DOHH2 (cell line): ENCODE measurements at regions not wholly inside any gene's neighbourhood (a gene's known extent, or its start where the extent isn't known, plus 50 kb on each side); places are given as distances from the start of the nearest gene placed in this dataset.

Experiments
- H3F3A ChIP-seq: fragments of 200-600 bp; sonication (generic), shearing (Covaris generic); 2 replicates; pipeline ENCODE4 v1.6.0; 2016; ENCODE audit warnings: antibody characterized with exemption, mild to moderate bottlenecking; ENCODE audit not compliant: control insufficient read depth, insufficient read depth
- H3K27ac ChIP-seq: fragments of 200-600 bp; sonication (generic); 2 replicates; pipeline ENCODE4 v1.5.1; 2014; ENCODE audit warnings: low read depth, mild to moderate bottlenecking, low read length, moderate library complexity
- H3K27me3 ChIP-seq: fragments of 200-600 bp; sonication (generic); 2 replicates; pipeline ENCODE4 v1.6.1; 2014; ENCODE audit warnings: mild to moderate bottlenecking, low read length, mixed read lengths; ENCODE audit not compliant: control insufficient read depth
- H3K36me3 ChIP-seq: fragments of 200-600 bp; sonication (generic); 2 replicates; pipeline ENCODE4 v1.6.1; 2014; ENCODE audit warnings: mild to moderate bottlenecking, low read length, moderate library complexity, mixed read lengths; ENCODE audit not compliant: control insufficient read depth
- H3K4me1 ChIP-seq: fragments of 200-600 bp; sonication (generic); 2 replicates; pipeline ENCODE4 v1.6.1; 2014; ENCODE audit warnings: mild to moderate bottlenecking, low read length, mixed read lengths; ENCODE audit not compliant: control insufficient read depth
- H3K4me2 ChIP-seq: fragments of 200-600 bp; sonication (generic); 2 replicates; pipeline ENCODE4 v1.6.0; 2014; ENCODE audit warnings: mild to moderate bottlenecking, low read length, moderate library complexity
- H3K4me3 ChIP-seq: fragments of 200-600 bp; sonication (generic); 2 replicates; pipeline ENCODE4 v1.5.1; 2014; ENCODE audit warnings: mild to moderate bottlenecking, low read length, mixed read lengths
- H3K79me2 ChIP-seq: fragments of 200-600 bp; sonication (generic); 2 replicates; pipeline ENCODE4 v1.6.1; 2014; ENCODE audit warnings: mild to moderate bottlenecking, low read length, mixed read lengths; ENCODE audit not compliant: control insufficient read depth
- H3K9me2 ChIP-seq: fragments of 200-600 bp; sonication (generic); replicated peaks from 2 replicates; pipeline ENCODE4 v1.6.1; 2014; ENCODE audit warnings: mild to moderate bottlenecking, low read length, mixed read lengths; ENCODE audit not compliant: control insufficient read depth
- H3K9me3 ChIP-seq: fragments of 200-600 bp; sonication (generic); 2 replicates; pipeline ENCODE4 v1.6.1; 2014; ENCODE audit warnings: antibody characterized with exemption, low read length, mixed read lengths; ENCODE audit not compliant: control insufficient read depth, insufficient read depth
- H4K20me1 ChIP-seq: fragments of 200-600 bp; sonication (generic); 2 replicates; pipeline ENCODE4 v1.6.0; 2014; ENCODE audit warnings: low read depth, mild to moderate bottlenecking, antibody characterized with exemption, low read length, moderate library complexity; ENCODE audit not compliant: control insufficient read depth, insufficient read depth
- EZH2phosphoT487 ChIP-seq: fragments of 200-600 bp; sonication (generic); IDR thresholded peaks from 2 replicates; pipeline ENCODE4 v1.6.1; 2017; ENCODE audit warnings: borderline replicate concordance, mild to moderate bottlenecking, antibody characterized with exemption, low read length, moderate library complexity, mixed read lengths
- TF ChIP-seq, protein P1 (sequence below): fragments of 200-600 bp; sonication (generic); IDR thresholded peaks from one replicate; pipeline ENCODE4 v1.5.1; 2014; ENCODE audit warnings: antibody characterized with exemption, mild to moderate bottlenecking, low read depth, low read length; ENCODE audit not compliant: poor library complexity, severe bottlenecking

DNA sequence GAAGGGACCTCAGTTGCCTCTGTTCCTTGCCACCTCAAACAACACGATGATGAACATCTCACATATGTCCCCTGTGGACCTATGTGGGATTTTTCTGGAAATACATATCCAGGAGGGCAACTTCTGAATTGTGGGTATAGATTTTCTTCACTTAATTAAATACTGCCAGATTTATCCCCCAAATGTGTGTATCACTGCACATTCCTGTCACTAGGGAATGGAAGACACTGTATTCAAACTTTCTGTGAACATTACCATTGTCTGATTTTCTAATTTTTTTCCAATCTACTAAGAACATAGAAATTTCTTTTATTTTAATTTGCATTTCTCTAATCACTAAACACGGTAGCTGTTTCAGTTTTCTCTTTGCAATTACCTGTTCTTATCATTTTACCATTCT lies 102.0 kb upstream of the MRPS22 start:
- Histone ChIP-seq H3K4me2 (no peak overlapping the region), H3K9me3 (no peaks in the 10 kb centered on the region), H3K36me3 (no peaks in the 10 kb centered on the region), H3K27ac (no peak overlapping the region), H3K9me2 (no peaks in the 10 kb centered on the region), H3F3A (no peaks in the 10 kb centered on the region), H3K79me2 (no peaks in the 10 kb centered on the region), H3K27me3 (peaks cover 3% of the 10 kb centered on the region; the same call in 1 of the 2 replicates), H3K4me1 (no peaks in the 10 kb centered on the region), H3K4me3 (no peak overlapping the region), H4K20me1 (no peaks in the 10 kb centered on the region)
- no peak for TF ChIP-seq EZH2phosphoT487
- TF ChIP-seq, protein P1, sequence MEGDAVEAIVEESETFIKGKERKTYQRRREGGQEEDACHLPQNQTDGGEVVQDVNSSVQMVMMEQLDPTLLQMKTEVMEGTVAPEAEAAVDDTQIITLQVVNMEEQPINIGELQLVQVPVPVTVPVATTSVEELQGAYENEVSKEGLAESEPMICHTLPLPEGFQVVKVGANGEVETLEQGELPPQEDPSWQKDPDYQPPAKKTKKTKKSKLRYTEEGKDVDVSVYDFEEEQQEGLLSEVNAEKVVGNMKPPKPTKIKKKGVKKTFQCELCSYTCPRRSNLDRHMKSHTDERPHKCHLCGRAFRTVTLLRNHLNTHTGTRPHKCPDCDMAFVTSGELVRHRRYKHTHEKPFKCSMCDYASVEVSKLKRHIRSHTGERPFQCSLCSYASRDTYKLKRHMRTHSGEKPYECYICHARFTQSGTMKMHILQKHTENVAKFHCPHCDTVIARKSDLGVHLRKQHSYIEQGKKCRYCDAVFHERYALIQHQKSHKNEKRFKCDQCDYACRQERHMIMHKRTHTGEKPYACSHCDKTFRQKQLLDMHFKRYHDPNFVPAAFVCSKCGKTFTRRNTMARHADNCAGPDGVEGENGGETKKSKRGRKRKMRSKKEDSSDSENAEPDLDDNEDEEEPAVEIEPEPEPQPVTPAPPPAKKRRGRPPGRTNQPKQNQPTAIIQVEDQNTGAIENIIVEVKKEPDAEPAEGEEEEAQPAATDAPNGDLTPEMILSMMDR: no peak

GRCh38 chr3:139243710-139244109 lies 100.1 kb upstream of the MRPS22 start:
- Histone ChIP-seq H3K27me3 (peaks cover 3% of the 10 kb centered on the region; the same call in 1 of the 2 replicates), H3K27ac (no peak overlapping the region), H3K9me2 (no peaks in the 10 kb centered on the region), H3K4me1 (no peaks in the 10 kb centered on the region), H3K79me2 (no peaks in the 10 kb centered on the region), H3K9me3 (no peaks in the 10 kb centered on the region), H3K4me3 (no peak overlapping the region), H3K4me2 (no peak overlapping the region), H3K36me3 (no peaks in the 10 kb centered on the region), H3F3A (no peaks in the 10 kb centered on the region), H4K20me1 (no peaks in the 10 kb centered on the region)
- TF ChIP-seq, protein P1: no peak
- no peak for TF ChIP-seq EZH2phosphoT487

- Histone ChIP-seq H3K27me3 (no peaks in the 10 kb centered on the region), H3K9me3 (no peaks in the 10 kb centered on the region), H3K4me1 (no peaks in the 10 kb centered on the region), H3K4me2 (no peak overlapping the region), H3F3A (no peaks in the 10 kb centered on the region), H3K4me3 (no peak overlapping the region), H3K79me2 (no peaks in the 10 kb centered on the region), H4K20me1 (no peaks in the 10 kb centered on the region), H3K36me3 (no peaks in the 10 kb centered on the region), H3K27ac (no peak overlapping the region), H3K9me2 (no peaks in the 10 kb centered on the region)
- TF ChIP-seq EZH2phosphoT487: no peak
- TF ChIP-seq, protein P1: no peak
Observed at GRCh38 chr3:139248593-139249255, 95.1 kb upstream of the MRPS22 start.
